ENCODE measurements at regions not wholly inside any gene's neighbourhood (a gene's known extent, or its start where the extent isn't known, plus 50 kb on each side); places are given as distances from the start of the nearest gene placed in this dataset.

DNA sequence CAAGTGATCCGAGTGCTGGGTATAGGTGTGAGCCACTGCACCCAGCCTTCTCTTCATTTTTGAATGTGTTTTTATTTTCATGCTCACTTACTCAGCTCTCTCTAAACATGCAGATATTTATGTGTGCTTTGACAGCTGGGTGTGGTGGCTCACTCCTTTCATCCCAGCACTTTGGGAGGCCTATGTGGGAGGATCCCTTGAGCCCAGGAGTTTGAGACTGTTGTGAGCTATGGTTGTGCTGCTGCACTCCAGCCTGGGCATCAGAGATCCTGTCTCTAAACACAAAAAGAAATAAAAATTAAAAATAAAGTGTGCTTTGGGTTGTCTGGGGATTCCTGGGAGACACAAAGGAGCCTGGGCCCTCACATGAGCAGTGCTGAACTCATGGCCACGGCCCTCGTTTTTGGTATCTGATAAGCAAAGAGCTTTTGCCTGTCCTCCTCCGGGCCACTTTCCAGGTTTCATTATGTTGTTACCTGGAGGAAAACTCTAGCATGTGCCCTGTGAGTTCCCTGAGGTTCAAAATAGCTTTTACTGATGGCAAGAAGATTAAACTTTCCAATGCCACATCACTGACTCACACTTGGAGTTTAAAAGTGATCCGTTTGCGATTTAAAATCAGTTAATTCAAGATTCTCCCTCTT is 78.5 kb downstream of the CD164 start:
- TF ChIP-seq, protein P1, sequence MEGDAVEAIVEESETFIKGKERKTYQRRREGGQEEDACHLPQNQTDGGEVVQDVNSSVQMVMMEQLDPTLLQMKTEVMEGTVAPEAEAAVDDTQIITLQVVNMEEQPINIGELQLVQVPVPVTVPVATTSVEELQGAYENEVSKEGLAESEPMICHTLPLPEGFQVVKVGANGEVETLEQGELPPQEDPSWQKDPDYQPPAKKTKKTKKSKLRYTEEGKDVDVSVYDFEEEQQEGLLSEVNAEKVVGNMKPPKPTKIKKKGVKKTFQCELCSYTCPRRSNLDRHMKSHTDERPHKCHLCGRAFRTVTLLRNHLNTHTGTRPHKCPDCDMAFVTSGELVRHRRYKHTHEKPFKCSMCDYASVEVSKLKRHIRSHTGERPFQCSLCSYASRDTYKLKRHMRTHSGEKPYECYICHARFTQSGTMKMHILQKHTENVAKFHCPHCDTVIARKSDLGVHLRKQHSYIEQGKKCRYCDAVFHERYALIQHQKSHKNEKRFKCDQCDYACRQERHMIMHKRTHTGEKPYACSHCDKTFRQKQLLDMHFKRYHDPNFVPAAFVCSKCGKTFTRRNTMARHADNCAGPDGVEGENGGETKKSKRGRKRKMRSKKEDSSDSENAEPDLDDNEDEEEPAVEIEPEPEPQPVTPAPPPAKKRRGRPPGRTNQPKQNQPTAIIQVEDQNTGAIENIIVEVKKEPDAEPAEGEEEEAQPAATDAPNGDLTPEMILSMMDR (conservative IDR thresholded peaks at IDR 0.05; ENCODE audit: low read depth, low read length): no peak
- TF ChIP-seq EZH2 (IDR thresholded peaks at IDR 0.05; ENCODE audit: low read length, unreplicated experiment): no peak
